ENCODE measurements at regions not wholly inside any gene's neighbourhood (a gene's known extent, or its start where the extent isn't known, plus 50 kb on each side); places are given as distances from the start of the nearest gene placed in this dataset.

DNA sequence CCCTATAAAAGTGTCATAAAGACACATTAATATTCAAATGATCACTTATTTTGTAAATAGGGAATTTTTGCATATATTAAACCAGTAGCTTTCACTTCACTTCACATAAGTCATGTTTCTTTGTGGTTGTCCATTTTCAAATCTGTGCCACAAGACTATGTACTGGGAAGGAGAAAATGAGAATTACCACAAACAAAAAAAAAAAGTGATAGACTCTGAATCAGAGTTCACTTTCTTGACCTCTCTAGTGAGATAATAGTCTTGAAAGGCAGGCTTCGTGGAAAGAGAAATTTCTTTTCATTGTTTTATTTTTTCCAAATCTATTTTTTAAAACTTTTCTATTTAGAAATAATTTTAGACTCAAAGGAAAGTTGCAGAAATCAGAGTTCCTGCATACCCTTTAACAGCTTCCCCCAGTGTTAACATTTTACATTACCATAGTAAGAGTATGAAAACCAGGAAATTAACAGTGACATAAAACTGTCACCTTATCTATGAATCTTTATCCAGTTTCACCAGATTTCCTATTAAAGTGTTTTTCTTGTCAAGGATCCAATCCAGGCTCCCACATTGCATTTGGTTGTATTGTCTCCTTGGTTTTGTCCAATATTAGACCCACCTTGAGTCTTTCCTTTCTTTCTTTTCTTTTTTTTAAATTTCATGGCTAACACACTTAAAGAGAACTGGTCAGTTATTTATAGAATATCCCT, 215.4 kb upstream of the PGRMC2 start:
- peak; percentile 72 for DNase-seq (ENCODE audit: low read depth, low spot score)

DNA sequence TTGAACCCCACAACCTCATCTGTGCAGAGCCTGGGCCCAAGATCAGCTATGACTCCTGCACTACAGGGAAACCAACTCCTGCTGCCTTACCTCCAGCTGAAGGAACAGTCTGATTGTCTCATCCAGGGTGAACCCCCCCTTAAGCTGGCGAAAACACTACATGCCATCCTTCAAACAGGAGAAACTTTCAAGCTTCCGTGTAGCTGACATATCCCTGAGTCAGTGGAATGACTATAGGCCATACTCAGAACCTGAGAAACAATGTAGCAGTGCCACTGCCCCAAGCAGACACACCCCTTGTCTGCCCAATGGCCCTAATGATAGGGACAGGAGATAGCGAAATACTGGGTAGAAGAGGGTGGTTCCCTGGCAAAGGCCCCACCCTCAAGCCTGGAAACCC, 213.6 kb upstream of the PGRMC2 start:
- no peak for DNase-seq (ENCODE audit: low read depth, low spot score)

DNA sequence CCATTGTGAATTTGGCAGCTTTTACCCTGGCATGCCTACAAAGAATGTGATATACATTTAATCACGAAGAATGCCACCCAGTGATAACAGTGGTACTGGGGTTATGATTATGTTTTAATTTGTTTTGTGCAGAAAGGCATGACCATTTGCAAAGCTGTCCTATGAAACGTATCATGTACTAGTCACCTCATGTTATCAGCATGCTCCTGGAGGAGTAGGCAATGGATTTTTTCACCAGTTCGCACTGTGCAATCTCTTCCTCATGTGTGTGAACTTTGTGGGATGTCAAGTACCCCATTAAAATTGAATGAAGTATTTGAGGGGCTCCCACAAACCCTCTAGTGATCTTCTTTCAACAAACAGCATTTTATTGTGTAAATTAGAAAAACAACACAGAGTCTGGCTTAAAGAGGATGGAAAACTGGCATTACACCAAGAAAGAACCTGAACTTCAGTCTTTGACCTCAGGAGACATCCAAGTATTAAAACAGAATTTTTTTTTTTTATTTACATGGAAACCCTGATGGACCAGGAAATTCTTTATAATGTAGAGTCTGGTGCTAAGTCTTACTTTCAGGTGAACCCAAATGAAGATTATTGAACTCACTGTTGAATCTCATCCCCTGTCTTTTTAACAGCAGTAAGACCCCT, 200.6 kb upstream of the PGRMC2 start:
- no peak for DNase-seq (ENCODE audit: low read depth, low spot score)

DNA sequence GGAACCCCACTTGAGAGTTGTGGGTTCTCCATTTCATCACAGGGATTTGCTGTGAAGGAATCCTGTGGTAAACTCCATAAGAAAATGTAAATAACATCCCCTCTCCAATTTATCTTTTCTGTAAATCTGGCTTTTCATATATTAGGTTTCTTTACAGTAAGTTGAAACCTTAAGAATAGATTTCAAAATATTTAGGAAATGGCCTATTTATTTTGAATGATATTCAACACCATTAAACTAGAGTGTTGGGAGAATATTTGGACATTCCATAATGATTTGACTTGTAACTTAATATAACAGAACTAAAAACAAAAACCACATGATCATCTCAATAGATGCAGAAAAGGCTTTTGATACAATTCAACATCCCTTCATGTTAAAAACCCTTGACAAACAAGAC, 197.3 kb upstream of the PGRMC2 start:
- DNase-seq (ENCODE audit: low read depth, low spot score) = no peak

DNA sequence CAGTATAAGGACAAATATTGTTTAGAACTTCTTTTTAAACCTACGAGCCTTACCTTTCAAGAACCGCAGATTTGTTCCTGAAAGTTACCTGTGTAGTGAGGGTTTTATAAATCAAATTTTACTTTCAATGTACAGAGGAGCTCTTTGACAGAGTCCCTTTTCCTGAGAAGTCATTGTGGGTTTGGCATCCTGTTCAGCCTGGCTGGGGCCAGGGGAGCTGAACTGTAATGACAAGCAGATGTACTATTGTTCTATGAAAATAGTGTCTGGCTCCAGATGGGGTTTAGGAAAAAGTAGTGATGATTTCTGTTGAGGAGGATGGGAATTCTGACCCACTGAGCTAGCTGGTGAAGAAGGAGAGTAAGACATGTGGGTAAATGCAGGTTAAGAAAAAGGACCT, 196.2 kb upstream of the PGRMC2 start:
- no peak for DNase-seq (ENCODE audit: low read depth, low spot score)

DNA sequence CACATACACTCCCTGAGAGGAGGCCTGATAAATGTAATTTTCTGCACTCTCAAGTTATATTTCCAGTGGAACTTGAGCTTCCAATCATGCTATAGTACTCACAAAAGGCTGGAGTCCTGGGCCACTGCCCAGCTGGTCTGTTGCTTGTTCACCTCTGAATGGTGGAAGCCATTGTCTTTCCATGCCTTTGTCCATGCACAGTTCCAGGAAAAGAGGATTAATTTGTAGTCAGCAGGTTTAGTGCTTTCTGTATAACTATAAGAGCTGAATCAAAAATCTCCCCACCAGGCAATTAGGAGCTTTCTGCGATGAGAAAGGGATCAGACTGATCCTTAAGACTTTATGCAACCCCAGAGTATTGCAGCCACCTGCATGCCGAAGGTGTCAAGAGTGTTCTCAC, 195.4 kb upstream of the PGRMC2 start:
- no peak for DNase-seq (ENCODE audit: low read depth, low spot score)

DNA sequence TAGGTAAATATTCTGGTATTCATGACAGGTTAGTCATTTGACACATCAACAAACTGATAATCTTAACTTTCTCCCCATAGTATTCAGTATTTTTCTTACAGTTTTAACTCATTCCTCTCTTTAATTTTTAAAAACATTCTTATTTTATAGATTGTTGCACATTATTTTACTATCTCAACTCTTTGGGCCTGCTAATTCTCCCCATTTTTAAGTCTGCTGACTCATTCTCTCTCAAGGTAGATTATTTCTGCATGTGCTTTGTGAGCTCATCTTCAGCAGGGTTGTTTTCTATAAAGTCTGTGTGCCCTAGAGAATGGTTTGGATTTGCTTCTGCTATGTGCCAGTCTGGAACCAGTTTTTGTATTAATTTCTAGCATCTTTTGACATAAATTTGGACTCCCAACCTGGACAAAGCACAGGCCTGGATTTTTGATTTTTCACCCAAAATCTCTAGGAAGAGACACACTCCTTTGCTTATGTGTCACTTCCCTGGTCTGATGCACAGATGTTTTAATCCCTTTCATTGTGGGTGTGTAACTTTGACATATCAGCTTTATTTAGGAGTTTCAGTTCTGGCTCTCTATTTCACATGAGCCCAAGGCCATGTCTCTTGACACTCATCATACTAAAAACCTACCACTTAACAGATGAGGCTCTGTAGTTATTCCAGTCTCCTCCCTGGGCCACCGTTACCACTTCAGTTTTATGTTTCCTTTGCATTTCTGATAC, 194.3 kb upstream of the PGRMC2 start:
- no peak for DNase-seq (ENCODE audit: low read depth, low spot score)

DNA sequence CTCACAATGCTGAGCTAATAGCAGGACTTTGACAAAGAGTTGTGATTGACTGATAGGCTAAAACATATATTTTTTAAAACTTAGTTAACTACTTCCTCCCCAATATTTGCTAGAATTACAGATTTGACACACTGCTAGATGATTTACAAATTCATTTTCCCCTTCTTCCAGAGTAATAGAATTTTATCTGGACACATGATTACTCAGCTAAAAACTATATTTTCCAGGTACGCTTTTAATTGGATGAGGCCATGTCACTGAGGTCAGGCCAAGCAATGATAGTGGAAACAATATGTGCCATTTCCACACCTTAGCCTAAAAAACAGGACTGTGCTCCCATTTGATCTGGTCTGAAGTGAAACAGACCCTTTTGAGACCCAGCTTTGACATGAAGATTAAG, 193.3 kb upstream of the PGRMC2 start:
- DNase-seq (ENCODE audit: low read depth, low spot score) = no peak

DNA sequence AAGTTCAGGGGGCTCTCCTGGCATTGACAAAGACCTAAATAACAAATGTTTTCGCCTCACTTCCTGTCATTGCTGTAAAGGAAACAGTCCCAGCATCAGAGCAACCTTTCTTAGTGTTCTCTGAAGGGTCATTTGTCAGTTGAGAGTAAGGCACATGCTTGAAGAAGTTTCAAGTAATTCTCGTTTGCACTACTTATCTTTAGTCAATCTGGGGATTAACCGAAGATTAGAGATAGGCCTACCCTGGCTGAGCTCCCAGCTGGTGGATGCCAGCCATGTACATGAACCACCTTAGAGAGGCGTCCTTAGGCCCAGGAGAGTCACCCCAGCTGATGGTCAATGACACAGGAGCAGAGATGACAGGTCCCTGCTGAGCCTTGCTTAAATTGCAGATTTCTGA, 189.9 kb upstream of the PGRMC2 start:
- no peak for DNase-seq (ENCODE audit: low read depth, low spot score)

DNA sequence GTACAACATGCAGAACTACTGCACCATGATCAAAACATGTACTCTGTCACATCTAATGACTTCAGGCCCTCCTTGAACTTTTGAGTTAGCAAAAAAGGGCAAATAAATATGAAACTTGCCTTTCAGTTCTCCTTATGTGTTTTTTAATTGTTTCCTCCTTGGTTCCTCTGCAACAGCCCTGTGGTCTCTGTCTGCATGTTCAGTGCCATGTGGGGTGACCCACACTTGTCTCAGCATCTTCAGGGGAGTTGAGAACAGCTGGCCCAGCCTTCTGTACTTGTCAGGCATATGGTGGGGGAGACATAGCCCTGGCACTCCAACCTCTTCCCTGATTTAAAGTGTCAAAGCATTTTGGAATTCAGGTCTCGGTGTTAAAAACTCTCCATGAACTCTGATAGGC, 188.0 kb upstream of the PGRMC2 start:
- DNase-seq (ENCODE audit: low read depth, low spot score) = no peak

DNA sequence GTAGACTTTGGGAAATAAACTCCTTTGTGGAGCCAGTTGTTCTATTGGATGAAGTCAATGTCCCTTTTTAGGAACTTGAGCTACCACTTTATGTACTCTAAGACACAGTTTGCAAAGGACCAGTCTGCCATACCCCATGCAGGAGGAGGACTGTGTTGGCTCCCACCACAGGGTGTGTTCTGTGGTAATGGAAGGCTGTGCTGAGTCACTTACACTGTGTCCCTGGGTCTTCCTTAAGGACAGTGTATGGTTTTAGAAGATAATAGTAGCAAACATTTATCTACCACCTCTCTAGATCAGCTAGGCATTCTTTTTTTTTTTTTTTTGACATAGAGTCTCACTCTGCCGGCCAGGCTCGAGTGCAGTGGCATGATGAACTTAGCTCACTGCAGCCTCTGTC, 184.0 kb upstream of the PGRMC2 start:
- DNase-seq (ENCODE audit: low read depth, low spot score) = no peak

DNA sequence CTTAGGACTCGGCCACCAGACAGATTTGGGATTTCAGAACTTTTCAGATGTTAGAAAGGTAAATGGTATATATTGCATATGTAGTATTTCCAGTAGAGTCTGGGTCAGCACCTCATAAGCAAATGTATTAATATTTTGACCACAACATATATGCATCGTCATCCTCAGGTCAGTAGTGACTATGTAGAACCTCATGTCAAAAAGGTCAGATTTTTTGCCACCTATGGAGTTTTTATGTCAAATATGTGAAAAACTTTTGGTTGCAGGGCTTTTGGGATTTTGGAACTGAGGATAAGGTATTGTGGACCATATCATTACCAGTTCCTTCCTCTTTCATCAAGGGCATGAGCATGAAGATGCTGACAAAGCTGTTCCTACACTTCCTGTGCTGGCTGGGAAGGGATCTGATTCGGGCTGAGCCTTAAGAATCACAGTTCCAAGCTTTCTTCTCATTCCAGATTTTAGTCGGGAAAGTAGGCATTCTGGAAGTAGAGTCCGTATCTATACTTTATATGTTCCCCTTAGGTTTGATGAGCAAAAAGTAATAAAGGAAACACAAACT, 183.0 kb upstream of the PGRMC2 start:
- DNase-seq (ENCODE audit: low read depth, low spot score) = no peak

DNA sequence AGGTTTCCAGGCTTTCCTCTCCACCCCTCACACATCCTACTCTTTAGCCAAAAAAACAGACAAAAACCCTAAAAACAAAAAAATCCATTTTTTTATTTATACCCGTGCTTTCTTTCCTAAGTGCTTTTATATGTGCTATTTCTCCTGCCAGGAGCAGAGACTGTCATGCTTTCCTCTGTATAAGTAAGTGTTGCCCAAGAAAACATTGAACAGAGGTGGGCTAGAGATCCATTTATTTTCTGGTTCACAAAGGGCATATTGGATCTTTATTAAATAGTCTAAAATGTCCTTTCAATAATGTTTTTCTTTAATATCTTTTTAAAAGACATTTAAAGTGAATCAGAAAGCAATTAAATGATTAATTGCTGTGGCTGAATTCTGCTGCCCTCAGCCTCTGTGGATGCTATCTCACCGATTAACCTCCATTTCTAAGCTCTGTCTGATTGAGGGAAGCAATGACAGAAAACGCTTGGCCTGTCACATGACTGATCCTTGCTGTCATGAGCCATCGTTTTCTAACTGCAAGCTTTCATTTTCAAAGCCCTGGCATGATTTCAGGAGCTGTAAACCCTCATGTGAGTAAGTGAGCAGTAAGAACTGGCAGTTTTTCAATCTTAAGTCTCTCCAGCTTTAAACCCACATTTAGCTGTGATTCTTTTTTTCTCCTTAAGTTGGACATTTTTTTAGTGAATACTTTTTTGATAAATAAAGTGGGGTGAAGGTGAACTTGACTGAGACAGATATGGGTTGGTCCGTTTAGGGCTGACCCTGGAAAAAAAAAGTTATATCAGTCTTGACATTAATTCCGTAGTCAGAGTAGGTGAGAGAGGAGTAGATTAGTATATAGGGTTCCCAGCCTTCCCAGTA, 180.7 kb upstream of the PGRMC2 start:
- DNase-seq (ENCODE audit: low read depth, low spot score) = peak; percentile 85

DNA sequence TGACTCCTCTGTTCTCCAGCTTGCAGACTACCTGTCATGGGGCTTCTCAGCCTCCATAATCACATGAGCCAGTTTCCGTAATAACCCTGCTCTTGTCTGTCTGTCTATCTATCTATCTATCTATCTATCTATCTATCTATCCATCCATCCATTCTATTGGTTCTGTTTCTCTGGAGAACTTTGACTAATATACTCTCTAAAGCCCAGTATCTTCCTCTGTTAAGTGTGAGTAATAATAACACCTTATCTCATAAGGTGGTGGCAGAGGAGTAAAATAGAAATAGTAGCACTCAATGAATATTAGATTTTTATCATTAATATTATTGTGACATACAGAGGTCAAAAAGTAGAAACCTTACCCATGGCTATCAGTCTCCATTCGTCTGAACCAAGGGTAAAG, 177.9 kb upstream of the PGRMC2 start:
- no peak for DNase-seq (ENCODE audit: low read depth, low spot score)

DNA sequence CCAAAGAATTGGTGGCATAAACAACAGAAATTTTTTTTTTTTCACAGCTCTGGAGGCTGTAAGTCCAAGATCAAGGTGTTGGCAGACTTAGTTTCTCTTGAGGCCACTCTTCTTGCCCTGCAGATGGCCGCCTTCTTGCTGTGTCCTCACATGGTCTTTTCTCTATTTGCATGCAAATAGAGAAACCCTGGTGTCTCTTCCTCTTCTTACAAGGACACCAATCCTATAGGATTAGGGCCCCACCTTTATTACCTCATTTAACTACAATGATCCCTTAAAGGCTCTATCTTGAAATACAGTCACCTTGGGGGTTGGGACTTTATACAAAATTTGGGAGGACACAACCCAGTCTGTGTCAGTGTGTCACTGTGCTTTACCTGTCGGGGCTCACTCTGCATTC, 175.4 kb upstream of the PGRMC2 start:
- no peak for DNase-seq (ENCODE audit: low read depth, low spot score)

DNA sequence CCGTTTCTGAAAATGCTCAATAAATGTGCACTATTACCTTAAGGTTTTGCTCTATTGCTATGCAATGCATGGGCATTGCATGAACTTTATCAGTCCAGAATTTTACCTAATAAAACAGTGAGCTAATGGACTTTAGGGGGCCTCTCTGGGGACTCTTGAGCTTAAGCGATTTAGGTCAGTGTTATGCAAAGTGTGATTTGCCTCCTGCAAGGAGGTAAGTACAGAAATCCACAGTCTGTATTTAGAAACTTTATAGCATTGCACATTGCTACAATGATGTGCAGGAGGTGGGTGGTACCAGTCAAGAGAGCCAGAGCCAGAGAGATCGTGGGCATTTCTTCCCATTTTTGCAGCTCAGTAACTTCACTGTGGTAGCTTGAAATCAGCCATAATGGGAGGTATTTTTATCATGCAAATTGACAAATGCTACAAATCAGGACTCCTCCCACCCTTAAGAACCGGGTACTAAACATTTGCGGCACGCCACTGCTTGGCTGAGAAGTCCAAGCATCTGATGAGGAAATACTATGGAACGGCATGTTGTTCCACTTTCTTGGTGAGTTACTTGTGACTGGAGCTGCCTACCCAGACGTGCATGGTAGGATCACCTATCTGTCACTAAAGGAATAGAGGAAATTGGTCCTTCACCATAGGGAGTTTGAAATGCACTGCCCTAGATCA, 174.6 kb upstream of the PGRMC2 start:
- no peak for DNase-seq (ENCODE audit: low read depth, low spot score)

DNA sequence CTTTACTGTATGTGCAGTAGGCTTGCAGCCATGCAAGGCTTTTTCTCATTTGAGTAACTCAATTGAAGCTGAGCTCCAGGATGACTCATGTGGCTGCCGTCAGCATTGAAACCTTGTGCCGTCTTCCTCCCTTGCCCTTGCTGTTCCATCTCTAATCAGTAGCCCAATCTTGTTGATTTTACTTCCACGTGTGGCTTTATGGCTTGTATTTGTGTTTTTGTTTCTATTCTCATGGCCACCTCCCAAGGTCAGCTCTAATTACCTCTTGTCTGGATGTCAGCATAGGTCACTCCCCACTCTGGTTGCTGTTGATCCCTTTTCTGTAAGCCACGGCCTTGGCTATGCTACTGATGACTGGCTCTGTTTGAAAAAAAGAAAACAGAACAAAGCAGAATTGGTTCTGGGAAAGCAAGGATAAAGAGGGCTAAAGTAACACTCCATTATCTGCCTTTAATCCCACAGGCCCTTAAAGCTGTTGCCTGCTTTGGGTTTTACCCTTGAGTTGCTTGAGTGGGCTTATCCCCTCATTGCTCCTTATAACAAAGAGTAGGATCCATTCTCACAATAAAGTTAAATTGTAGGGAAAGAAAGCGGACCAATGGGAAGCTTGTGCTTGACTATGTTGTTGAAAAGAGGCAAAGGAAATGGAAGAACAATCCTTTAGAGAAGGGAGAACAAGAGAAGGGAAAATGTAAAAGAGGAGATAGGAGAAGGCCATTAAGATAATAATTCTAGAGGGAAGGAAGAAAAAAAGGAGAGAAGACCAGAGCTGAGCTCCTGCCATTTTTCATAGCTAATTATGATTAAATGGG, 173.9 kb upstream of the PGRMC2 start:
- DNase-seq (ENCODE audit: low read depth, low spot score) = peak; percentile 40

DNA sequence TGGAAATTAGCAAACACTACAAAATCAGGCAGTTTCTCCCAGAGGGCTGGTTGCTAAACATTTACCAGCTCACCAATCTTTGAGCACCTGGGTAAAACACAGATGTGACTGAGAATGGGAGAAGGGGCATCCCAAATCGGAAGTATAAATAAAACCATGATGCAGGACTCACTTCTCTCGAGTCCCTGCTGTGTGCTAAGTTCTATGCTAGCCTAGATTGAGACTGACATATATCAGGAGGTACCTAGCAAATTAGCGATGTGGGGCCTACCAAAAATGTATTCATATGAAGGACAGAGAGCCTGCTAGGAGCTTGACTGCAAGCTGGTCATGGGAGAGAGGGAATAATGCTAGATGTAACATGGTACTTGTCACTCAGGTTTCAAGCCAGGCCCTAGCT, 171.9 kb upstream of the PGRMC2 start:
- no peak for DNase-seq (ENCODE audit: low read depth, low spot score)

DNA sequence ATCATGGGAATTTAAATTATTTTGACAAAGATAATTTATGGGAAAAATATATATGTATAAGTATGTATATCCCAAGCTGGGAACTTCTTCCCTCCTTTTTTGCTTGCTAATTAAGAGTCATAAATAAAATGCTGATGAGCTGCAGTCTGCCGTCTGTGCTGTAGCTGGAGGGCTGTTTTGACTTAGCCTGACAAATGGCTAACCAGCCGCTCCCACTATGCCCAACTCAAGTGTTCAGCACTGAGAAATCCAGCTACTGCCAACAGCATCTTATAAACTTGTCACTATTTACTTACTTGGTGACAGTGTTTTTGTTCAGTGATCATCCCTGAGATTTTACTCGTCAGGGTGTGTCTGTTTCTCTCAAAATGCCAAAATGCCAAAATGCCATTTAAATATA, 171.2 kb upstream of the PGRMC2 start:
- no peak for DNase-seq (ENCODE audit: low read depth, low spot score)

DNA sequence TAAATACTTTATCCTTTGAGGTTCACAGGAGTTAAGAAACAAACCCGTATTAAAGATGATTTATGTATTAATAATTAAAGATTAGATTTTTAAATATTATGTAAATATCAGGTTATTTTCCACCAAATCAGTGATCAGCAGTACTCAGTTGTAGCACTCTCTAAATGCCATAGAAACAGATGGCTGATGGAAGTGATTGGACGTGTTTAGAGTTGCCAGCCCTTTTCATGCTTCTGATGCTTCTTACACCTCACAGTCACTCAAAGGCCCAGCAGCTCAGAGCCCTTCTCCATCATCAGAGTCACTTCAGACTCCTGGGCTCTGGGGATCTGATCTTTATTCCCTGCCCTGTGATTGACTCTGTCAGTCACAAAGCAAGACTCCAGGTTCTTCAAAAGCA, 170.1 kb upstream of the PGRMC2 start:
- no peak for DNase-seq (ENCODE audit: low read depth, low spot score)

Measured in pulmonary artery endothelial cell (primary cell).